ENCODE measurements at regions not wholly inside any gene's neighbourhood (a gene's known extent, or its start where the extent isn't known, plus 50 kb on each side); places are given as distances from the start of the nearest gene placed in this dataset.

GRCh38 chr11:133787379-133788141 is 57.8 kb downstream of the SPATA19 start:
- ChIA-PET CTCF (no interaction called here), POLR2A (no interaction called here)
- TF ChIP-seq CTCF (IDR thresholded peaks at IDR 0.05) = no peak
- peaks cover 2% of the 10 kb centered on the region for H3K9me3 Mint-ChIP-seq
- H3K27ac Mint-ChIP-seq = no peak overlapping the region
- no peaks in the 10 kb centered on the region for H3K4me1 Mint-ChIP-seq (ENCODE audit: low read depth)
- H3K9me3 ChIP-seq (ENCODE audit: control insufficient read depth in 1 of 2, insufficient read depth in 1 of 2, low read length in 2 of 2) = peaks cover 0 to 19% of the 10 kb centered on the region in 2 experiments
- intact Hi-C loops (cut with DNase I, micrococcal nuclease) = no loop called here
- H3K27me3 ChIP-seq (ENCODE audit: control insufficient read depth in 1 of 2, insufficient read depth in 2 of 2, low read length in 2 of 2) = peaks cover 16 to 35% of the 10 kb centered on the region in 2 experiments
- H3K36me3 Mint-ChIP-seq (ENCODE audit: low read depth) = no peaks in the 10 kb centered on the region
- ATAC-seq (ENCODE audit: poor library complexity) (no peak), DNase-seq (no peak)
- H3K36me3 ChIP-seq (ENCODE audit: insufficient read depth, low read length) = no peaks in the 10 kb centered on the region
- H3K4me3 ChIP-seq (ENCODE audit: low read length) = no peak overlapping the region
- H3K27me3 Mint-ChIP-seq = peaks cover 85% of the 10 kb centered on the region
- no peaks in the 10 kb centered on the region for H3K4me1 ChIP-seq (ENCODE audit: insufficient read depth, low read length)
- H3K4me3 Mint-ChIP-seq = no peak overlapping the region
- no peak overlapping the region for H3K27ac ChIP-seq (ENCODE audit: low read depth in 1 of 2, low read length in 2 of 2)

GRCh38 chr11:133785795-133786340 is 59.4 kb downstream of the SPATA19 start:
- no peaks in the 10 kb centered on the region for H3K36me3 Mint-ChIP-seq (ENCODE audit: low read depth)
- H3K9me3 Mint-ChIP-seq = peaks cover 2% of the 10 kb centered on the region
- no peak for TF ChIP-seq CTCF (IDR thresholded peaks at IDR 0.05)
- H3K27ac Mint-ChIP-seq = no peak overlapping the region
- intact Hi-C loops (cut with DNase I, micrococcal nuclease) = no loop called here
- Histone ChIP-seq H3K36me3 (ENCODE audit: insufficient read depth, low read length) (no peaks in the 10 kb centered on the region), H3K4me3 (ENCODE audit: low read length) (no peak overlapping the region), H3K9me3 (ENCODE audit: control insufficient read depth in 1 of 2, insufficient read depth in 1 of 2, low read length in 2 of 2) (peaks cover 0 to 26% of the 10 kb centered on the region in 2 experiments), H3K27me3 (ENCODE audit: control insufficient read depth in 1 of 2, insufficient read depth in 2 of 2, low read length in 2 of 2) (peaks cover 16 to 29% of the 10 kb centered on the region in 2 experiments), H3K27ac (ENCODE audit: low read depth in 1 of 2, low read length in 2 of 2) (no peak overlapping the region), H3K4me1 (ENCODE audit: insufficient read depth, low read length) (no peaks in the 10 kb centered on the region)
- no peaks in the 10 kb centered on the region for H3K4me1 Mint-ChIP-seq (ENCODE audit: low read depth)
- H3K27me3 Mint-ChIP-seq = peaks cover 82% of the 10 kb centered on the region
- ChIA-PET CTCF (no interaction called here), POLR2A (no interaction called here)
- ATAC-seq (ENCODE audit: poor library complexity) = no peak
- no peak overlapping the region for H3K4me3 Mint-ChIP-seq
- no peak for DNase-seq

GRCh38 chr11:133784359-133784758 is 61.0 kb downstream of the SPATA19 start:
- ChIA-PET POLR2A (no interaction called here), CTCF (no interaction called here)
- ATAC-seq (ENCODE audit: poor library complexity) (no peak), DNase-seq (no peak)
- Mint-ChIP-seq H3K27me3 (peaks cover 75% of the 10 kb centered on the region), H3K27ac (no peak overlapping the region), H3K4me3 (no peak overlapping the region), H3K9me3 (peaks cover 2% of the 10 kb centered on the region), H3K36me3 (ENCODE audit: low read depth) (no peaks in the 10 kb centered on the region), H3K4me1 (ENCODE audit: low read depth) (no peaks in the 10 kb centered on the region)
- Histone ChIP-seq H3K27me3 (ENCODE audit: control insufficient read depth in 1 of 2, insufficient read depth in 2 of 2, low read length in 2 of 2) (peaks cover 22 to 24% of the 10 kb centered on the region in 2 experiments), H3K9me3 (ENCODE audit: control insufficient read depth in 1 of 2, insufficient read depth in 1 of 2, low read length in 2 of 2) (peaks cover 0 to 26% of the 10 kb centered on the region in 2 experiments), H3K4me3 (ENCODE audit: low read length) (no peak overlapping the region), H3K27ac (ENCODE audit: low read depth in 1 of 2, low read length in 2 of 2) (no peak overlapping the region), H3K4me1 (ENCODE audit: insufficient read depth, low read length) (no peaks in the 10 kb centered on the region), H3K36me3 (ENCODE audit: insufficient read depth, low read length) (no peaks in the 10 kb centered on the region)
- TF ChIP-seq CTCF (IDR thresholded peaks at IDR 0.05) = no peak
- intact Hi-C loops (cut with DNase I, micrococcal nuclease) = no loop called here
